HG03159 (cell line): ENCODE measurements at regions not wholly inside any gene's neighbourhood (a gene's known extent, or its start where the extent isn't known, plus 50 kb on each side); places are given as distances from the start of the nearest gene placed in this dataset.
"Not testable (repeated sequence)": the region's sequence is repeated elsewhere in the genome, so short reads cannot be mapped to it uniquely, and the experiment has no call there.

Experiments used
- ATAC-seq: cut with Tn5 transposase; IDR thresholded peaks from one replicate; pipeline ENCODE4 v1.9.1; 2021; ENCODE audit warnings: mild to moderate bottlenecking, moderate library complexity; ENCODE audit not compliant: unreplicated experiment

DNA sequence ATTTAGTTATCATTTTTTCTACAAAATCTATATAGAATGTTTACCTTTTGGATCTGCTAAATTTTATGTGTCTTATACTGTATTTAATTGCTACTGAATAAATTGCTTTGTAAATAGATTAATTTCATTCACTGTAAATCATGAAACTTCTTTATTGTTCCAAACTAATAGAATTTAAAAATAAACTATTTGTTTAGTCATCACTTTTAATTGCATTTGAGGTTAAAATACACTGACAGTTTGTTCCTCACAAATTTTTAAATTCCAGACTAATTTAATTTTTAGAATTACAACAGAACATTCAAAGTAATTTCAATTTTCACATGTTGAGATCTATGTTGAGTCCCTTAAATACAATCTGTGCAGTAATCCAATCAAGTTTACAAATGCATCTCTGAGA lies 1633.2 kb upstream of the NUDT12 start:
- no peak for ATAC-seq

DNA sequence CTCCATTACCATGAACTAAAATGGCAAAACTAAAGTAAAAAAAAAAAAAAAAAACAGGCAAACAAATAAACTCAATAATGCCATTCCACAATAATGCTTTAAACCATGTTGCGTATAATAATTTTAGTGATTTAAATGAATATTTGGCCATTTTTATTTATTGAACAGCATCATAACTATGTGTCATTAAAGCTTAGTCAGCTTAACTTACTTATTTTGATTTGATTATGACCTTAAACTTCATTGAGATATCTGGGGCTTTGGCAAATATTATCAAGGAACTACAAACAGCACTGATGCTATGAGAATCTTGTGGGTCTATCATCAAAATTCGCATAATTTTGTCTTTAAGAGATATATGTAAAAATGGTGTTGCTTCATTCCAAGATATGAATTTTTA lies 1610.3 kb upstream of the NUDT12 start:
- no peak for ATAC-seq

DNA sequence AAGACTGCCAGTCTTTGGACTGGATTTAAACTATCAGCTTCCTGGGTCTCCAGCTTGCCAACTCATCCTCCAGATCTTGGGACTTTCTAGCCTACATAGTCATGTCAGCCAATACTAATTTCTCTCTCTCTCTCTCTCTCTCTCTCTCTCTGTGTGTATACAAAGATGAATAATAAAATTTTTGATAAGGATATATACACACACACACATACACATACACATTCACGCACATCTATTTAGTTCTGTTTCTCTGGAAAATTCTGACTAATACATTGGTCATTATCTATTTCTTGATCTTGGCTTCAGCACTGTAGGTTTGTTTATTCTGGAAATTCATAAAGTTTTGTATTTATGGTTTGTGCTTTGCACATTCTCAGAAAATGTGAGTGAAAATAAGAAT lies 1606.2 kb upstream of the NUDT12 start:
- ATAC-seq = no peak

DNA sequence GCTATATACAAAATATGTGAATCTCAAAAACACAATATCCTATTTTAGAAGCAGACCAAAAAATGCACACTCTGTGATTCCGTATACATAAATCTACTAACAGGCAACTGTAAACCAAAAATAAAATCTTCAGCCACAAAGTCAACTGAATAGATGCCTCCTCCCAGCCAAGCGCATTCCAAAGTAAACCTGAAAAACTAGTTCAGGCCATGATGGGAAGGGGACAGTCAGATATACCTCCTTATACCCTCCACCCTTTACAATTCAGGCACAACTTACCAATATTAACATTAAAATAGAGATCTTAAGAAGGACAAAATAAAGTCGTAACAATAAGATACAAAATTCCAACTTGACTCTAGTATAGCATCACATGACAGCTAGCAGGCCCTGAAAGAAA lies 1604.5 kb upstream of the NUDT12 start:
- no peak for ATAC-seq

DNA sequence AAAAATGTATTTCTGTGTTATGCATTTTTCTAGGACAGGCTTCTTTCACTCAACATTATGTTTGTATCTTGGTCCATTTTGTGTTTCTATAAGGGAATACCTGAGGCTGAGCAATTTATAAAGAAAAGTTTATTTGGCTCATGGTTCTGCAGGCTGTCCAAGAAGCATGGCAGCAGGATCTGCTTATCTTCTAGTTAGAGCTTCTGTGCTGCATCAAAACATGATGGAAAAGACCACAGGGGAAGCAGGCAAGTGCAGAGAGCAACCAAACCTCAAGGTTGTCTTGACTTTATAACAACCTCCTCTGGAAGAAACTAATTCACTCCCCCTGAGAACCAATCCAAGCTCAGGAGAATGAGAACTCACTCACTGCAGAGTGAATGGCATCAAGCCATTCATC lies 1601.0 kb upstream of the NUDT12 start:
- ATAC-seq = no peak

DNA sequence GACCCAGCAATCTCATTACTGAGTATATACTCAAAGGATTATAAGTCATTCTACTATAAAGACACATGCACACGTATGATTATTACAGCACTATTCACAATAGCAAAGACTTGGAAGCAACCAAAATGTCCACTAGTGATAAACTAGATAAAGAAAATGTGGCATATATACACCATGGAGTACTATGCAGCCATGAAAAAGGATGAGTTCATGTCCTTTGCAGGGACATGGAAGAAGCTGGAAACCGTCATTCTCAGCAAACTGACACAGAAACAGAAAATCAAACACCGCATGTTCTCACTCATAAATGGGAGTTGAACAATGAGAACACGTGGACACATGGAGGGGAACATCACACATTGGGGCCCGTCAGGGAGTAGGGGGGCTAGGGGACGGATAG lies 1600.0 kb upstream of the NUDT12 start:
- not testable (repeated sequence) for ATAC-seq

DNA sequence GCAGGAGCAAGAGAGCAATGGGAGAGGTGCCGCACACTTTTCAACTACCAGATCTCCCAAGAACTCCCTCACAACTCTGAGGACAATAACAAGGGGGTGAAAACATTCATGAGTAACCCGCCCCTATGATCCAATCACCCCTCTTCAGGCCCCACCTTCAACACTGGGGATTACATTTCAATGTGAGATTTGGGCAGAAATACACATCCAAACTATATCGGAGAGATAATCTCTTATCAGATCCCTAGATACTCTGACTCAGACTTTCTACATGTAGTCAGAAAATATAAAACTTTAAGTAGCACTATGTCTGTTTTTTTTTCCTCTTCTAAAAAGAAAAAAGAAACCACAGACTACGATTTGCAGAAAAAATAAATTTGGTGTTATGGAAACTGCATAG lies 1595.9 kb upstream of the NUDT12 start:
- no peak for ATAC-seq

DNA sequence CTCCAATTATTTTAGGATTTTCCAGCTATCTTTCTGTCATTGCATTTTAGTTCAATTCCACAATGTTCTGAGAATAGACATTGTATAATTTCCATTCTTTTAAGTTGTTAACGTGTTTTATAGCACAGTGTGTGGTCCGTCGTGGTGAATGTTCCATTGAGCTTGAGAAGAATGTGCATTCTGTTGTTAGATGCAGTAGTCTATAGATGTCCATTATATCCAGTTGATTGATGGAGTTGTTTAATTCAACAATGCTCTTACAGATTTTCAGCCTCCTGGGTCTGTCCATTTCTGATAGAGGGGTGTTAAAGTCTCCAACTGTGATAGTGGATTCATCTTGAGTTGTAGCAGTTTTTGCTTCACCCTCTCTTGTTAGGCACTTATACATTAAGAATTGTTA lies 1587.7 kb upstream of the NUDT12 start:
- no peak for ATAC-seq

DNA sequence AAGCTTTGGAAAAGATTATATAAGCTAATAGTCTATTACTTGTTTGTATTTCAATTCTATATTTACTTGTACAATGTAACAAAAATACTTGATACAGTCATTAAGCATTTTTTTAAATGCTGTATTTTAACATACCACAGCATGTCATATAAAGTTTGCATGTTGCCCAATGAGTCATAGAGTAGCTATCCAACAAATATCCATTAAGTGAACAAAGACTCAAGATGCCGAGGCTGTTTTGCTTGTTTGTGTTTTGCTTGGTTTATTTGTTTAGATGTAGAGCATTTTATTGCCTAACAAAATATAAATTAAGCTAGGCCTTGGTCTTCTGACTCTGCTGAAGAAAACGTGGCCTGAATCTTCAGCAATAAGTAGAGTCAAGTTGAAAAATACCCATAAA lies 1584.3 kb upstream of the NUDT12 start:
- no peak for ATAC-seq

DNA sequence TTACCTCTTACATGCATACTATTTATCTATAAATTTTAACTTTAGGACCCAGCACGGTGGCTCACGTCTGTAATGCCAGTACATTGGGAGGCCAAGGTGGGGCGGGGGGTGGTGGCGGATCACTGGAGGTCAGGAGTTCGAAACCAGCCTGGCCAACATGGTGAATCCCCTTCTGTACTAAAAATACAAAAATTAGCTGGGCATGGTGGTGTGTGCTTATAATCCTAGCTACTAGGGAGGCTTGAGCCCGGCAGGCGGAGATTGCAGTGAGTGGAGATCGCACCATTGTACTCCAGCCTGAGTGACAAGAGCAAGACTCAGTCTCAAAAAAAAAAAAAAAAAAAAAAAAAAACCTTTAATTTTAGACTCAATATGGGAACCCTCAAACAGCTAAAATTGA lies 1582.6 kb upstream of the NUDT12 start:
- ATAC-seq = no peak

DNA sequence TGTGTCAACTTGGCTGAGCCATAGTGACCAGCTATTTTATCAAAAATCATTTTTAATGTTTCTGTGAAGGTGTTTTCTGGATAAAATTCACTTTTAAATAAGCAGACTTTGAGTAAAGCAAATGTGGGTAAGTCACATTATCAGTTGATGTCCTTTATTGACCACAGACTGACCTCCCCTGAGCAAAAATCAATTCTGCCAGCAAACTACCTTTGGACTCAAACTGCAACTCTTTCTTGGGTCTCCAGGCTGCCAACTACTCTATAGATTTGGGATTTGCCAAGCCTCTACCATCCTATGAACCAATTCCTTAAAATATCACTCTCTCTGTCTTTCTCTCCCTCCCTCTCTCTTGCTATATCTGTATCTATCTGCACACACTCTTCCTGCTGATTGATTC lies 1571.7 kb upstream of the NUDT12 start:
- no peak for ATAC-seq

DNA sequence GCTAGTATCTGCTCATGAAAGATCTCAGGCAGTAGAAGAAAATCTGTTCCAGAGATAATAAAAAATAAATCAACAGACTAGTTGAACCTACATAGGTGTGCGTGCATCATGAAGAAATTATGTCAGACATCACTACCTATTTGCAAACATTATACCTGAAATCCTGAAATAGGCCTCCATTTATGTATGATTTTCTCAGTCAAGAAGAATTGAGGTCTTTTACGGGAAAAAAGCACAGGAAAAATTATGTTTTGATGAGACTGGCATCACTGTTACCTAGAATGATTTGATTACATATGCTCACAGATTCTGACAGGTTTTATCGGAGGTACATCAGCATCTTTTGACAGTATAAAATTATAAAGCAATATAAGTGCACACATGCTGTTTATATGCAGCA lies 1570.5 kb upstream of the NUDT12 start:
- no peak for ATAC-seq

DNA sequence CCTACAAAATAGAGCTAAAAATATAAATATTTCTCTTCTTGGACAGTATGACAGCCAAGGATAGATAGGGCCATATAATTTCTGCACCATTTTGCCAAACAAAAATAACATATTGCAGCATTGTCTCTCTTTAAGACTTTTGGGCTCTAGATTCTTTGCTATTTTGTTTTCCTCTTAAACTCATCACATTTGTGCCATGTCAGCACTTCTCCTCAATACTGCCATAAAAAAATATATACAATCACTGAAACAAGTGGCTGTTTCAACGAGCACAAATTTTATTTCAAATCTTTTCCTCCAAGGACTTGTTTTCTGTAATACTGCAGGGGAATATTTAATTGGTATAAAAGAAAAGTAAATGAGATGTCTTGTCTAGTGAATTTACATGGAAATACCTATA lies 1570.0 kb upstream of the NUDT12 start:
- ATAC-seq = no peak

DNA sequence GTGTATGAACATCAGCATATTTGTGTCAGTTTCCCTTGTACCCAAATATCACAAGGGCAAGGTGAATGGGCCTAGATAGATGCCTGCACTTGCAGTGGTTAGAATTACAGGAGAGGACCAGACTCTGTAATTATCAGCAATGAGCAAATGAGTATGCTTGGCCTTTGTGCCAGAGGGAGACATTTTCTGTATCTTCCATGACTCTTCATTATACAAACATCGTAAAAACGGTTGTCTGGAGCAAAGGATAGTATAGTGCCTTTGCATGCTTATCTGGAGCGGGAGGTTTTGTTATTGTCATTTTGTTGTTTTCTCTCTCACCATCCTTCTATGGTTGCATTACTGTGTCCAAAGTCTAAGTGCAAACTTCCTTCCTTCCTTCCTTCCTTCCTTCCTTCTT lies 1568.5 kb upstream of the NUDT12 start:
- ATAC-seq = no peak

DNA sequence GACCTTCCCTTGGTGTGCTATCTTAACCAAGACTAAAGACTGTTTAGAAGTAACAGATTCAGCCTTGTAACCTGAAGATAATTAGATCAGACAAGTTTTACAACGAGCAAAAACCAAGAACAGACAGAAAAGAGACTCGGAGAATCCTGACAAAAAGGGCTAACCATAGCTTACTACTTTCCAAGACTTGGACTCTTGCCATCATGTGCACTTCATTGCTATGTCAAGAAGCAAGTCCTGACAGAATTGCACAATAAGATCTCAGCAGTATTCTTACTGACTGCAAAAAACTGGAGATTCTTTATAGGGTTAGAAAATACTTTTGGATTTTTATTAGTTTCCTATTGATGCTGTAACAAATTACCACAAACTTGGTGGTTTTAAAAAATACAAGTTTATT lies 1539.0 kb upstream of the NUDT12 start:
- ATAC-seq = no peak

DNA sequence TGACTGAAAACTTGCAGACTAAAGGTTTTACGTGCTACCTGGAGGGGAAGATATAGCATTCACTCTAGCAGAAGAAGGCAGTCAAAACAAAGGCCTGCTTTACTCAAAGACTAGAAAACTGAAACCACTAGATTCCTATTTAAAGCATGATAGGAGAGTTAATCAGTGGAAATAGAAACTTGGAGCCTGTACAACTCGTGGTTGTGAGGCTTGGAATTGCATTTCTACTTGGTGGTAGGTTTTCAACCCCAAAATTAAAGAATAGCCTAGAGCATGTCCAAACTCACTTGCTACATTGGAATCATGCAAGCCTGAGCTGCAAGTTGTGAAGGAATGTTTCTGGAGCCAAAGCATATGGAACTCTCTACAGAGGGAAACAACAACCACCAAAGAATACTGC lies 1526.4 kb upstream of the NUDT12 start:
- ATAC-seq = no peak

DNA sequence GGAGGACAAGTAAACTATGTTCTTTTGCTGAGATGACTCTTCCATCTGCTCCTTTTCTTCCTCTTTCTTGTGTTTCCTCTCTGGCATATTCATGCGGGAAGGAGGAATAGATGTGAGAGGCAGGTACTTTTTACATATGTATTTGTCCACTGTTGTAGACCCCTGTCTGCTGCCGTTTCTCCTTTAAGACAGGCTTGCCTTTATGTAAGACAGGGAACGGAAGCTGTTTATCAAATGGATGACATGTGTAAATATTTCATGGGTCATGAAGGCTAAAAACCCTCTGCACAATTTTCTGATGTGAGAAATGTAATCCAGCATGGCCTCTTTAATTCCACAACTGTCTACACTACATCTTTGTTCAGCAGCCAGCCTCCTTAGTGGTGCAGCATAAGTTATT lies 1525.5 kb upstream of the NUDT12 start:
- ATAC-seq = no peak

DNA sequence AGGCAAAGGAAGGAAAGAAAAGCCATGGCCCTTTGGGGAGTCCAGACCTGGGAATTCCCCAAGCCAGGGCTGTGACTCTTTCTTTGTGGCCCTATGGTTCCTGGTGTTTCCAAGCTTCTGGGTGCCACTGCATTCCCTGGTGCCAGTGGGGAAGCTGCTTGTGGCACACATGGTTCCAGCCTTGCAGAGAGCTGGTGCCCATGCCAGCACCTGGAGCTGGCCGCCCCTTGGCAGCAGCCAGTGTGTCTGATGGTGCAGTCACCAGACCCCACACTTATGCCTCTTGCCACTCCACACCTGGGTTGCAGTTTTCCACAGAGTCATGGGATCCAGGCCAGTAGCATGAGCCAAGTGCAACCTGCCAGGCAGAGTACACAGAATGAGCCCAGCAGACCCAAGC lies 1495.3 kb upstream of the NUDT12 start:
- no peak for ATAC-seq

DNA sequence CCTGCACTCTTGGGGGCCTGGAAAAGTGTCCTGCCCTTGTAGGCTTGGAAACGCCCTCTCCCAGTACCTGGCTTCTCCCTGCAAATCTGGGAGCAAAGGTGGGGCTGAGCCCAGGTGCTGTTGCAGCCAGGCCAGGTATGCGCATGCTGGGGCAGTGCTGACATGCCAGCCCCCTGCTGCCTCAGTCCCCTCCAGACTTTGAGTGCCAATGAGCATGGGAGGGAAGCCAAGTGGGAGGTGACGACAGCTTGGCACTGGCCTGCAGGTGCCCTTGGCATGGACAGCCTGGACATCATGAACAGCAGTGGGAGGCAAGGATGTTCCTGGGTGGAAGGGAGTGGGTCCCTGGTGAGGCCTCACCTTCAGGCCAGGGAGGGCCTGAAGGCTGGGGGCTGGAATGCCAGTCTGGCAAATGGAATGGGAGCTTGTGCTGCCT lies 1494.4 kb upstream of the NUDT12 start:
- ATAC-seq = no peak

DNA sequence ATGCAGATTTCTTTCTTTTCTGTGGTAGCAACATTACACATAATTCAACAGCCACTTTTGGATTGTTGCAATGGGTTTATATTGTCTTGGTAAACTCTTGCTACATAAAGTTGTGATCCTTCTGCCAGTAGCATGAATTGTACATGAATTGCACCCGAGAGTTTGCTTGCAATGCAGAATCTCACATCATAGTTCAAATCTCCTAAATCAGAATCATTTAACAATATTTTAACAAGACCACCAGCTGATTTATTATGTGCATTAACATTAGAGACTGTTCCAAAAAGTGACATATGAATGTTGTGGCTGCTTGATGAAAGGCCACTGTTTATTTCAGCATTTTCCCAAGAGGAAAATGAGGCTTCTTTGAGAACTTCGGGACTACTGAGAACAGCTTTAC lies 1491.8 kb upstream of the NUDT12 start:
- ATAC-seq = no peak

DNA sequence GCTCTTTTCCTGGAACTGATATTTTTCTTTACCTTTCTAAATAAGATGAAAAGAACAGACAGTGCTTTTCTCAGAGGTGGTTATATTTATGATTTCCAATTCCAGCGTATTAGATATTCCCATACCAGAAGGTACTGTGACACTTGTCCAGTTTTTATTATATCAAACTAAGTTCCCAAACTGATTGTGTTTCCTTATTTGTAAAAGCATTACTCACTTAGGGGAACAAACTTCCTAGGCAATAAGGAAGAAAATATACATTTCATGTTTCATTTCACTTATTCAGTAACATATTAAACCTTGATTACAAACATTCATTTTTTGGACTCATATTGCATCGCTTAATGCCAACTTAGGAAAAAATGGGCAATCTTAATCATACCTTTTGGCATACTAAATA lies 1480.0 kb upstream of the NUDT12 start:
- ATAC-seq = no peak

DNA sequence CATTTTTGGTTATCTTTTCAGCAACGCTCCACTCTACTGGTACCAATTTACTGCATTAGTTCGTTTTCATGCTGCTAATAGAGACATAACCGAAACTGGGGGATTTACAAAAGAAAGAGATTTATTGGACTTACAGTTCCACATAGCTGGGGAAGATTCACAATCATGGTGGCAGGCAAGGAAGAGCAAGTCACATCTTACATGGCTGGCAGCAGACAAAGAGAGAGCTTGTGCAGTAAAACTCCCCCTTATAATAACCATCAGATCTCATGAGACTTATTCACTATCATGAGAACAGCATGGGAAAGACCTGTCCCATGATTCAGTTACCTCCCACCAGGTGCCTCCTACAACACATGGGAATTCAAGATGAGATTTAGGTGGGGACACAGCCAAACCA lies 1474.2 kb upstream of the NUDT12 start:
- not testable (repeated sequence) for ATAC-seq

DNA sequence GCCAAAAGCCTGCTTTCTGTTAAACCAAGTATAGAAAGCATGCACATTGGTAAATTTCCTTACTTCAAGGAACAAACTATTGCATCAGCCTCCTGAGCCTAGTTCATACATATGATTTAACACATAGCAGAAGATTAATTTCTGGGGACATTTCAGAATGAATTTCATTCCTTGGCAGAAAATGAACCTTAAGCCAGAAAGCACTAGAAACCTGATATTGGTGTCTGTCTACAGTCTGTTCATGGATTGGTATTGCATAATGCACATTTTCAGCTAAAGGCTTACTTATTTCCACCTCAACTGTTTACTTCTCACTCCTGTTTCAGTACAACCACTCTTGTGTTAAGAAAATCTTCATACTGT lies 1471.8 kb upstream of the NUDT12 start:
- ATAC-seq = no peak
